Subcutaneous abdominal adipose tissue (tissue), 5 donors: ENCODE measurements at regions not wholly inside any gene's neighbourhood (a gene's known extent, or its start where the extent isn't known, plus 50 kb on each side); places are given as distances from the start of the nearest gene placed in this dataset.

ENCODE experiments used
- H3K27ac ChIP-seq: one replicate; pipeline ENCODE4 v1.7.0; 2013; ENCODE audit warnings: low read depth, mild to moderate bottlenecking, inconsistent platforms, low read length, moderate library complexity
- H3K27me3 ChIP-seq, 5 donors: one replicate each; pipeline ENCODE4 v1.7.0; 2013; ENCODE audit warnings: low read length in 5 of 5, inconsistent platforms in 1 of 5; ENCODE audit not compliant: control insufficient read depth in 5 of 5, insufficient read depth in 4 of 5
- H3K36me3 ChIP-seq, 5 donors: one replicate each; pipeline ENCODE4 v1.7.0; 2013; ENCODE audit warnings: low read length in 5 of 5; ENCODE audit not compliant: control insufficient read depth in 5 of 5, insufficient read depth in 5 of 5
- H3K4me1 ChIP-seq, 5 donors: one replicate each; pipeline ENCODE4 v1.7.0; 2013; ENCODE audit warnings: low read length in 5 of 5, mild to moderate bottlenecking in 3 of 5, moderate library complexity in 1 of 5; ENCODE audit not compliant: control insufficient read depth in 5 of 5, insufficient read depth in 5 of 5
- H3K4me3 ChIP-seq, 5 donors: one replicate each; pipeline ENCODE4 v1.7.0; 2013; ENCODE audit warnings: low read length in 5 of 5, low read depth in 1 of 5
- H3K9ac ChIP-seq, 5 donors: one replicate each; pipeline ENCODE4 v1.7.0; 2013; ENCODE audit warnings: low read length in 5 of 5, mild to moderate bottlenecking in 4 of 5, moderate library complexity in 3 of 5
- H3K9me3 ChIP-seq, 5 donors: one replicate each; pipeline ENCODE4 v1.7.0; 2013; ENCODE audit warnings: low read length in 5 of 5; ENCODE audit not compliant: control insufficient read depth in 5 of 5
- donor health status: healthy.
- donor health status: healthy.
- donor health status: healthy.
- donor health status: healthy.
- donor health status: healthy.

DNA sequence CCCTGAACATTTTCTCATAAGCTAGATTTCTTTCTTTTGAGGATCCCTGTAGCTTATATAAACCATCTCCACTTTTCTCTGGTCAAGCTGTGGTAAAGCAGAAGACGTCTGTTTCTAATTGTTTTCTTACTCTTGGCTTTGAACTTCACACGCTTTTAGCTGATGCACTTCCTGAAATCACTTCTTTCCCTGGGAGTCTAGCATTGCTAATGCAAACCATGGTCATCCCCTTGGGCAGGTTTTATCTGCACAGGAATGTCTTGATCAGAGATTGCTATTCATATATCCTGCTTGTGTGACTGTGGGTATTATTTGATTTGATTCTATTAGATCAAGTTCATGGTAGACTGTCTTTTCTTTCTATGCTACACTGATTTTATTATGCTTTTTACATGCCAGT, 199.2 kb upstream of the POU2AF2 start:
- H3K27ac ChIP-seq, result peak overlapping the region; percentile 60

DNA sequence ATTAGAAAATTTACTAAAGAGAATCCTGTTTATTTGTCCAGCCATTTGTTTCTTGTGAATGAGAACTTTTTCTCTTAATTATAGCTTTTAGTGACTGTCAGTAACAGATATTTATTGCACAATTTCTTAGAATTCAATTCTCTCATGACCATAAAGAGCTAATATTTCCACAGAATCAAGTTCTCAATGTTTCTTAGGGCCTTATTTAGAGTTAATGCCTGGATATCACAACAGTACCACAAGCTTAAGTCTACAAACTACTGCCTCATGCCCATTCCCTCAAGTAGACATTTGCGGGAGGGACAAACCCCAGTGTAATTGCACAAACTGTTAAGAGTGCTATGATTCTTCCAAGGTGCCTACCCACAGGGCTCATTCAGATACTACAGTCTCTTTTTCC, 199.7 kb upstream of the POU2AF2 start:
- no peaks in the 10 kb centered on the region for H3K36me3 ChIP-seq
- peak overlapping the region in 1 of 5 donors; percentile 41 for H3K9ac ChIP-seq
- peaks cover 0 to 17% (median 4%) of the 10 kb centered on the region in 5 donors for H3K4me1 ChIP-seq
- H3K9me3 ChIP-seq, result no peaks in the 10 kb centered on the region
- H3K27me3 ChIP-seq, result no peaks in the 10 kb centered on the region
- no peak overlapping the region for H3K4me3 ChIP-seq
- H3K27ac ChIP-seq, result peak overlapping the region; percentile 60

More for the DNA sequence above, 199.2 kb upstream of the POU2AF2 start:
- peaks cover 0 to 17% (median 4%) of the 10 kb centered on the region in 5 donors for H3K4me1 ChIP-seq
- no peak overlapping the region for H3K9ac ChIP-seq
- H3K9me3 ChIP-seq, result no peaks in the 10 kb centered on the region
- no peaks in the 10 kb centered on the region for H3K36me3 ChIP-seq
- no peaks in the 10 kb centered on the region for H3K27me3 ChIP-seq
- H3K4me3 ChIP-seq, result no peak overlapping the region

DNA sequence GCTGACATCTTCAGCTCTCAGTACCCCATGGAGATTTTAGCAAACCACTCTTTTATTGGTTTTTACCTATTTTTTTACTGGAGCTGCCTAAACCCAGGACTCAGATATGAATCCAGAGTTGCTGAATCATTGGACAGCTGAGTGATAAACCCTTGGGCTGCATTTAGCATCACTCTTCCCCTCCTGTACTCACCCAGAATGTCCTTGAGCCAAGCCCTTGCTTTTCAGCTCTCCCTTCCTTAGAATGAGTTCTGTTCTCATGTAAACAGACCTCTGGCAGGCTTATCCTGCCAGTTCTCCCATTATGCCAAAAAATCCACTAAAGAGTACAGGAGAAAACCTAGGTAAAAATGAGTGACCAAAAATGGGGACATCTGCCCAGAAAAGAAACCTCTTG, 200.1 kb upstream of the POU2AF2 start:
- no peaks in the 10 kb centered on the region for H3K36me3 ChIP-seq
- H3K9ac ChIP-seq, result peak overlapping the region in 1 of 5 donors; percentile 41
- H3K27ac ChIP-seq, result peak overlapping the region; percentile 60
- H3K4me1 ChIP-seq, result peaks cover 0 to 17% (median 4%) of the 10 kb centered on the region in 5 donors
- H3K27me3 ChIP-seq, result no peaks in the 10 kb centered on the region
- H3K9me3 ChIP-seq, result no peaks in the 10 kb centered on the region
- no peak overlapping the region for H3K4me3 ChIP-seq

GRCh38 chr11:111044751-111045406, 200.6 kb upstream of the POU2AF2 start:
- Histone ChIP-seq H3K27me3 (no peaks in the 10 kb centered on the region), H3K36me3 (no peaks in the 10 kb centered on the region), H3K27ac (peak overlapping the region; percentile 60)

GRCh38 chr11:111039982-111040381, 205.5 kb upstream of the POU2AF2 start:
- Histone ChIP-seq H3K9ac (no peak overlapping the region), H3K36me3 (no peaks in the 10 kb centered on the region), H3K4me3 (no peak overlapping the region), H3K27me3 (no peaks in the 10 kb centered on the region), H3K9me3 (no peaks in the 10 kb centered on the region), H3K4me1 (peaks cover 0 to 3% (median under 1%) of the 10 kb centered on the region in 5 donors), H3K27ac (no peak overlapping the region)

More at GRCh38 chr11:111044751-111045406, 200.6 kb upstream of the POU2AF2 start:
- H3K4me3 ChIP-seq, result no peak overlapping the region
- H3K9me3 ChIP-seq, result no peaks in the 10 kb centered on the region
- no peak overlapping the region for H3K9ac ChIP-seq
- H3K4me1 ChIP-seq, result peaks cover 0 to 17% (median 4%) of the 10 kb centered on the region in 5 donors

GRCh38 chr11:111035746-111036145, 209.8 kb upstream of the POU2AF2 start:
- no peak overlapping the region for H3K9ac ChIP-seq
- H3K9me3 ChIP-seq, result no peaks in the 10 kb centered on the region
- H3K27me3 ChIP-seq, result no peaks in the 10 kb centered on the region
- H3K36me3 ChIP-seq, result no peaks in the 10 kb centered on the region
- no peak overlapping the region for H3K27ac ChIP-seq
- H3K4me3 ChIP-seq, result no peak overlapping the region
- H3K4me1 ChIP-seq, result no peaks in the 10 kb centered on the region

DNA sequence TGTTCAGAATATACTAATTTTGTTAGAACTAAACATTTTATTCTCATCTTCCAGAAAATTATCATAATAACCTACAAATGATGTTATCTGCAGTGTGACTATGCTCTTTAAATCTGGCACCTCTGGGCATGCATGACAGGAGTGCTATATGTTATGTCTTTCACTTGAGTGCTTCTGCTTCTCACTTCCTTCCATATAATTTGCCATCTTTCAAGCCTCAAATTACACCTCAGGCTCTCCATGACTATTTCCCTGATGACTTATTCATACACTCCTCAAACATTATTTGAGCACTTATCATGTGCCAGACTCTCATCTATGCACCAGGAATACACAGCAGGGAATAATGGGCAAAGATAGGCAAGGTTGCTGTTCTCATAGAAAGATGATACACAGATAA, 219.3 kb upstream of the POU2AF2 start:
- Histone ChIP-seq H3K9me3 (peaks cover 2 to 9% (median 5%) of the 10 kb centered on the region in 5 donors), H3K27ac (no peak overlapping the region), H3K36me3 (no peaks in the 10 kb centered on the region), H3K4me1 (no peaks in the 10 kb centered on the region), H3K4me3 (no peak overlapping the region), H3K27me3 (no peaks in the 10 kb centered on the region), H3K9ac (no peak overlapping the region)

DNA sequence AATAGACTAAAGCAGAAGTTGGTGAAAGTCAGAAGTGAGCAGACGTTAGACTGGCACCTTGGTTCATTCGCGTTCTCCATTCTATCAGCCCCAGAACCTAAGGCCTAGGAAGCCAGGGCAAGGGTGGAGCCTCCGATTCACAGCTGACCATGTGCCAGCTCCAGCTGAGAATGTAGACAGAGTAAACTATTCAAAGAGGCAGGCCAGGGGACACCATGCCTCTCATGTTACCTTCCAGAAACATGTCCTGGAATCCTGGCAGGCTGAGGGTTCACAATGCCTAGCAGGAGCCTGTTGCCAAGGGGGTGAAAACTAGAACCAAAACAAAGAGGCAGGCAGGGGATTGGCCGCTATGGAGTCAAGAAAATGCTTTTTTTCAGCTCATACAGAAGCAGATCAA, 224.4 kb upstream of the POU2AF2 start:
- Histone ChIP-seq H3K36me3 (no peaks in the 10 kb centered on the region), H3K27ac (no peak overlapping the region), H3K27me3 (no peaks in the 10 kb centered on the region), H3K9me3 (no peaks in the 10 kb centered on the region), H3K4me3 (no peak overlapping the region), H3K4me1 (peaks cover 0 to 23% (median 14%) of the 10 kb centered on the region in 5 donors), H3K9ac (no peak overlapping the region)

DNA sequence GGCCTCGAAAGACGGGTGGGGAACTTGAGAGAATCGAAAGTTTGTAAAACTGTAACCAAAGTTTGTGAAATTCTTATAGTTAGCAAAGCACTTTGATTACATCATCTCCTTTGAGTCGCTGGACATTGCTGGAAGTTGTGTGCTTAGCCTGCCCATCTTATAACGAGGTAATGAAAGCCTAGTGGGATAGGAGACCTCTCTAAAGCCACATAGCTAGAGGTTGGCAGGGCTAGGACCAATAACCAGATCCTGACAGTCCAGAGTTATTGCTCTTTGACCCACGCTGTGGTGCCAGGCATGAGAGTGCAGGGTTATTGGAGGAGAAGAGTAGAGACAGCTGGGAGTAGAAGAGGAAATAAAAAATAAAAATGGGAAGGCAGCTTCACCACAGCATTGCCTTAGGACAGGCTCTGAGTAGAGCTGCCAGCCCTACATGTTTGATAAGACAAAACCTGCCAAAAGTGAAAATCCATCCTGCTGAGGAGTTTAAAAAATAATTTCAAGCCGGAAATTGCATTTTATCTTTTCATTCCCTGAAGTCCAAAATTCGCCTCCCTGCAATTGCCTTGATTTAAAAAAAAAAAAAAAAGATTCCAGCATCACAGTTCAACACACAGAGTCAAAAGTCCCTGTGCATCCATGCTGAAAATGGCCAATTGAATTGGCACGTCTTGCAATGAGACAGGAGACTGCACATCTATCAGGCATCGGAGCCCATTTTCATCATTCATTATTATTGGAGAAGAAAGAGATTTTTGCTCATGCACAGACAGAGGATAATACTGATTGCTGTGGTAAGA, 225.5 kb upstream of the POU2AF2 start:
- Histone ChIP-seq H3K9me3 (no peaks in the 10 kb centered on the region), H3K27ac (peak overlapping the region; percentile 82), H3K36me3 (no peaks in the 10 kb centered on the region), H3K4me1 (peaks cover 0 to 23% (median 14%) of the 10 kb centered on the region in 5 donors), H3K27me3 (no peaks in the 10 kb centered on the region), H3K9ac (peak overlapping the region in 2 of 5 donors; percentile 13 to 61), H3K4me3 (no peak overlapping the region)

- Histone ChIP-seq H3K4me1 (peaks cover 0 to 23% (median 14%) of the 10 kb centered on the region in 5 donors), H3K9me3 (no peaks in the 10 kb centered on the region), H3K36me3 (no peaks in the 10 kb centered on the region), H3K9ac (peak overlapping the region in 2 of 5 donors; percentile 34 to 61), H3K27me3 (no peaks in the 10 kb centered on the region), H3K27ac (peak overlapping the region; percentile 82), H3K4me3 (no peak overlapping the region)
Observed at GRCh38 chr11:111019451-111019850, 226.1 kb upstream of the POU2AF2 start.
